B cell (primary cell): ENCODE measurements at regions not wholly inside any gene's neighbourhood (a gene's known extent, or its start where the extent isn't known, plus 50 kb on each side); places are given as distances from the start of the nearest gene placed in this dataset.

Experiments used
- ATAC-seq: fragments of 200-7000 bp; cut with Tn5 transposase; one replicate; pipeline ENCODE4 v1.10.0; 2021; ENCODE audit warnings: low read depth, mild to moderate bottlenecking, moderate number of reproducible peaks, moderate library complexity
- CTCF ChIA-PET: fragments of 350-600 bp; sonication (Branson Sonifier 250); formaldehyde crosslinking; loops from one replicate; lab custom pipeline; 2021; ENCODE audit warnings: antibody characterized with exemption, inconsistent platforms; lab: Charles Lee
- POLR2A ChIA-PET: fragments of 350-600 bp; sonication (Branson Sonifier 250); formaldehyde crosslinking; loops from one replicate; lab custom pipeline; 2021; ENCODE audit warnings: antibody characterized with exemption; lab: Charles Lee
- DNase-seq: peaks from one replicate; pipeline ENCODE4 v3.0.0; 2013
- H2AFZ ChIP-seq: 2 replicates; pipeline ENCODE4 v1.6.1; 2012; ENCODE audit warnings: mild to moderate bottlenecking, low read depth, low read length; ENCODE audit not compliant: insufficient read depth, poor library complexity, severe bottlenecking
- H3K27ac ChIP-seq, 2 donors: 1 replicate in 1 of 2; 2 replicates in 1 of 2; pipeline ENCODE4 v1.5.1; 2012 to 2013; ENCODE audit warnings: low read length in 2 of 2, mild to moderate bottlenecking in 2 of 2, moderate library complexity in 1 of 2
- H3K27me3 ChIP-seq, 4 experiments: fragments of 200-600 bp in 1 of 4; sonication (generic) in 1 of 4; replicated peaks in 1 of 4; 1 replicate in 2 of 4; 2 replicates in 2 of 4; pipeline versions ENCODE4 v1.6.1 to v1.7.0; 2013 to 2016; ENCODE audit warnings: low read length in 3 of 4, mild to moderate bottlenecking in 2 of 4, mixed read lengths in 1 of 4, moderate library complexity in 1 of 4; ENCODE audit not compliant: insufficient read depth in 4 of 4, control insufficient read depth in 3 of 4; ENCODE audit errors: control extremely low read depth in 1 of 4
- H3K36me3 ChIP-seq, 2 experiments: replicated peaks in 1 of 2; 1 replicate in 1 of 2; 2 replicates in 1 of 2; pipeline versions ENCODE4 v1.6.1 to v1.7.1; 2013; ENCODE audit warnings: low read length in 1 of 2; ENCODE audit not compliant: insufficient read depth in 2 of 2, control insufficient read depth in 1 of 2; ENCODE audit errors: control extremely low read depth in 1 of 2, extremely low read depth in 1 of 2
- H3K4me1 ChIP-seq, 2 donors: fragments of 200-600 bp in 1 of 2; sonication (generic) in 1 of 2; 1 replicate in 1 of 2; 2 replicates in 1 of 2; pipeline versions ENCODE4 v1.5.1 to v1.6.1; 2013 to 2017; ENCODE audit warnings: low read length in 2 of 2; ENCODE audit not compliant: control insufficient read depth in 2 of 2, insufficient read depth in 2 of 2
- H3K4me2 ChIP-seq: replicated peaks from 2 replicates; pipeline ENCODE3; 2012; ENCODE audit warnings: mild to moderate bottlenecking, low read depth, low read length; ENCODE audit not compliant: poor library complexity, severe bottlenecking
- H3K4me3 ChIP-seq, 5 experiments: fragments of 200-600 bp in 1 of 5; sonication (generic) in 1 of 5; 1 replicate in 3 of 5; 2 replicates in 2 of 5; pipeline versions ENCODE4 v1.5.1 to v1.7.0; 2011 to 2016; ENCODE audit warnings: low read length in 4 of 5, mild to moderate bottlenecking in 4 of 5, low read depth in 2 of 5, control low read depth in 1 of 5, moderate library complexity in 1 of 5; ENCODE audit not compliant: insufficient read depth in 1 of 5; ENCODE audit errors: control extremely low read depth in 1 of 5, extremely low read depth in 1 of 5
- H3K79me2 ChIP-seq: fragments of 200-600 bp; sonication (generic); one replicate; pipeline ENCODE4 v1.6.0; 2016; ENCODE audit warnings: low read length; ENCODE audit not compliant: control insufficient read depth, insufficient read depth
- H3K9ac ChIP-seq: fragments of 200-600 bp; sonication (generic); 2 replicates; pipeline ENCODE4 v1.6.1; 2017; ENCODE audit warnings: mild to moderate bottlenecking, low read length, moderate library complexity
- H3K9me3 ChIP-seq, 3 donors: one replicate each; pipeline versions ENCODE4 v1.6.1 to v1.7.1; 2013; ENCODE audit warnings: low read length in 2 of 3; ENCODE audit not compliant: control insufficient read depth in 2 of 3, insufficient read depth in 1 of 3; ENCODE audit errors: control extremely low read depth in 1 of 3
- H4K20me1 ChIP-seq: 2 replicates; pipeline ENCODE4 v1.6.0; 2012; ENCODE audit warnings: mild to moderate bottlenecking, low read length; ENCODE audit not compliant: insufficient read depth, control insufficient read depth, poor library complexity, severe bottlenecking
- H3K27ac Mint-ChIP-seq: one replicate; pipeline ENCODE4 v1.8.0; 2021; ENCODE audit warnings: mixed read lengths
- H3K27me3 Mint-ChIP-seq: one replicate; pipeline ENCODE4 v1.8.0; 2021; ENCODE audit warnings: mixed read lengths
- H3K4me1 Mint-ChIP-seq: one replicate; pipeline ENCODE4 v1.8.0; 2021; ENCODE audit warnings: mixed read lengths
- H3K4me3 Mint-ChIP-seq: one replicate; pipeline ENCODE4 v1.8.0; 2021; ENCODE audit warnings: mixed read lengths
- H3K9me3 Mint-ChIP-seq: one replicate; pipeline ENCODE4 v1.8.0; 2022; ENCODE audit warnings: mixed read lengths; ENCODE audit not compliant: insufficient read depth
- EZH2 ChIP-seq: IDR thresholded peaks from 2 replicates; pipeline ENCODE4 v1.6.1; 2012; ENCODE audit warnings: borderline replicate concordance, low read depth, mild to moderate bottlenecking, moderate library complexity, low read length; ENCODE audit not compliant: insufficient read depth, poor library complexity, severe bottlenecking
- WGBS: methylation state at CpG from one replicate; pipeline ENCODE4 v1.1.5; 2013; ENCODE audit warnings: missing lambda C conversion rate; ENCODE audit not compliant: insufficient coverage; 5-methylcytosine and 5-hydroxymethylcytosine counted together
- intact Hi-C: fragments of 100-400 bp; cut with micrococcal nuclease; formaldehyde crosslinking; loops from one replicate; pipeline ENCODE4 v1.10.0; 2022
- TF ChIP-seq, protein P1 (sequence below): fragments of 200-600 bp; IDR thresholded peaks from one replicate; pipeline ENCODE4 v1.8.0; 2022; ENCODE audit warnings: antibody characterized with exemption, mild to moderate bottlenecking

DNA sequence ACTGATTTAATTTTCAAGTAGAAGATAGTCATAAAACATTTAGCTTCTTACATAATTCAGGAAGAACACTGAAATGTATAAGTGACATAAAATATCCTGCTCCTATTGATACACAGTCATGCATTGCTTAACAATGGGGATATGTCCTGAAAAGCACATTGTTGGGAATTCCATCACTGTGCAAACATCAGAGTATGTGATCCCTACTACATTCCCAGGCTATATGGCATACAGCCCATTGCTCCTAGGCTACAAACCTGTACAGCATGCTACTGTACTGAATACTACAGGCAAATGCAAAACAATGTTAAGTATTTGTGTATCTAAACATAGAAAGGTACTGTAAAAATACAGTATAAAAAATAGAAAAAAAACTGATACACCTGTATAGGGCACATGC lies 723.9 kb upstream of the ARGLU1 start:
- intact Hi-C loops, result no loop called here
- Histone ChIP-seq H2AFZ (no peak overlapping the region), H3K4me2 (no peak overlapping the region), H3K36me3 (no peaks in the 10 kb centered on the region), H3K27ac (no peak overlapping the region), H3K27me3 (no peaks in the 10 kb centered on the region), H4K20me1 (no peaks in the 10 kb centered on the region), H3K79me2 (no peaks in the 10 kb centered on the region), H3K9me3 (no peaks in the 10 kb centered on the region), H3K4me1 (no peaks in the 10 kb centered on the region), H3K4me3 (no peak overlapping the region), H3K9ac (no peak overlapping the region)
- POLR2A ChIA-PET, result no interaction called here
- H3K27me3 Mint-ChIP-seq, result no peaks in the 10 kb centered on the region
- no peak overlapping the region for H3K27ac Mint-ChIP-seq
- DNase-seq (no peak), ATAC-seq (no peak)
- no peak overlapping the region for H3K4me3 Mint-ChIP-seq
- TF ChIP-seq EZH2, result no peak
- TF ChIP-seq, protein P1, sequence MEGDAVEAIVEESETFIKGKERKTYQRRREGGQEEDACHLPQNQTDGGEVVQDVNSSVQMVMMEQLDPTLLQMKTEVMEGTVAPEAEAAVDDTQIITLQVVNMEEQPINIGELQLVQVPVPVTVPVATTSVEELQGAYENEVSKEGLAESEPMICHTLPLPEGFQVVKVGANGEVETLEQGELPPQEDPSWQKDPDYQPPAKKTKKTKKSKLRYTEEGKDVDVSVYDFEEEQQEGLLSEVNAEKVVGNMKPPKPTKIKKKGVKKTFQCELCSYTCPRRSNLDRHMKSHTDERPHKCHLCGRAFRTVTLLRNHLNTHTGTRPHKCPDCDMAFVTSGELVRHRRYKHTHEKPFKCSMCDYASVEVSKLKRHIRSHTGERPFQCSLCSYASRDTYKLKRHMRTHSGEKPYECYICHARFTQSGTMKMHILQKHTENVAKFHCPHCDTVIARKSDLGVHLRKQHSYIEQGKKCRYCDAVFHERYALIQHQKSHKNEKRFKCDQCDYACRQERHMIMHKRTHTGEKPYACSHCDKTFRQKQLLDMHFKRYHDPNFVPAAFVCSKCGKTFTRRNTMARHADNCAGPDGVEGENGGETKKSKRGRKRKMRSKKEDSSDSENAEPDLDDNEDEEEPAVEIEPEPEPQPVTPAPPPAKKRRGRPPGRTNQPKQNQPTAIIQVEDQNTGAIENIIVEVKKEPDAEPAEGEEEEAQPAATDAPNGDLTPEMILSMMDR, result no peak
- CTCF ChIA-PET, result no interaction called here
- H3K4me1 Mint-ChIP-seq, result no peaks in the 10 kb centered on the region
- H3K9me3 Mint-ChIP-seq, result peaks cover 3% of the 10 kb centered on the region

DNA sequence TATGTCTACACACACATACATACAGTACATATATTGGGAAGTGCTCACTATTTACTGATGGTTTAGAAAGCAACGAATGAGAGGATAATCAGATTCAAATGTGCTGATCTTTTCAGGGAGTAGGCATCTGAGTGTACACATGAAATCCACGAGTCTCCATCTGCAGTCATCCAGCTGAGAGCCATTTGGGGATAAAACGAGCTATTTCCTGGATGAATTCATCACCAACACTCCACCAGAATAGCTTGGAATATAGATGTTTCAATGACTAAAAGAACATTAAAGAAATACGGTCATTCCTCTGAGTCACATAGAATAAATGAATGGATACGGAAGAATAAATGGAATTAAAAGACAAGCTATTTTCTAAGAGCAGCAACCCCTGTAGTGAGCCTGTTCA lies 721.6 kb upstream of the ARGLU1 start:
- DNase-seq (no peak), ATAC-seq (no peak)
- ChIA-PET CTCF (no interaction called here), POLR2A (no interaction called here)
- Histone ChIP-seq H3K9me3 (no peaks in the 10 kb centered on the region), H3K79me2 (no peaks in the 10 kb centered on the region), H3K9ac (no peak overlapping the region), H3K4me3 (no peak overlapping the region), H2AFZ (no peak overlapping the region), H3K27me3 (no peaks in the 10 kb centered on the region), H3K4me1 (no peaks in the 10 kb centered on the region), H4K20me1 (no peaks in the 10 kb centered on the region), H3K36me3 (no peaks in the 10 kb centered on the region), H3K27ac (no peak overlapping the region), H3K4me2 (no peak overlapping the region)
- H3K27me3 Mint-ChIP-seq, result no peaks in the 10 kb centered on the region
- TF ChIP-seq EZH2, result no peak
- TF ChIP-seq, protein P1, result no peak
- H3K4me1 Mint-ChIP-seq, result no peaks in the 10 kb centered on the region
- intact Hi-C loops, result no loop called here
- H3K4me3 Mint-ChIP-seq, result no peak overlapping the region
- 93% methylated on average over 3 of the region's 5 CpGs for WGBS
- no peak overlapping the region for H3K27ac Mint-ChIP-seq
- H3K9me3 Mint-ChIP-seq, result no peaks in the 10 kb centered on the region
